Trophoblast cell (in vitro differentiated cells and primary cell): ENCODE measurements at regions not wholly inside any gene's neighbourhood (a gene's known extent, or its start where the extent isn't known, plus 50 kb on each side); places are given as distances from the start of the nearest gene placed in this dataset.

ENCODE experiments used
- DNase-seq, 2 donors: peaks; one replicate each; pipeline ENCODE4 v3.0.0-alpha.2; 2016
- H2AFZ ChIP-seq: 2 replicates; pipeline ENCODE4 v1.6.1; 2013; ENCODE audit warnings: low read length, moderate library complexity, mild to moderate bottlenecking; ENCODE audit not compliant: insufficient read depth, poor library complexity
- H2AK5ac ChIP-seq: 2 replicates; pipeline ENCODE4 v1.6.1; 2013; ENCODE audit warnings: mild to moderate bottlenecking, low read length
- H2BK120ac ChIP-seq: 2 replicates; pipeline ENCODE4 v1.6.1; 2013; ENCODE audit warnings: low read length, mild to moderate bottlenecking, moderate library complexity; ENCODE audit not compliant: insufficient read depth, poor library complexity
- H2BK12ac ChIP-seq: 2 replicates; pipeline ENCODE4 v1.6.1; 2013; ENCODE audit warnings: mild to moderate bottlenecking, low read length, moderate library complexity
- H2BK5ac ChIP-seq: 2 replicates; pipeline ENCODE4 v1.6.1; 2013; ENCODE audit warnings: low read length, low read depth, moderate library complexity, mild to moderate bottlenecking; ENCODE audit not compliant: poor library complexity
- H3K14ac ChIP-seq: 2 replicates; pipeline ENCODE4 v1.6.1; 2013; ENCODE audit warnings: mild to moderate bottlenecking, low read length
- H3K18ac ChIP-seq: 2 replicates; pipeline ENCODE4 v1.6.1; 2013; ENCODE audit warnings: mild to moderate bottlenecking, low read length
- H3K23ac ChIP-seq: 2 replicates; pipeline ENCODE4 v1.6.1; 2013; ENCODE audit warnings: low read length
- H3K27ac ChIP-seq: 2 replicates; pipeline ENCODE4 v1.5.1; 2013; ENCODE audit warnings: low read depth, mild to moderate bottlenecking, inconsistent platforms, low read length, moderate library complexity
- H3K27me3 ChIP-seq: 2 replicates; pipeline ENCODE4 v1.6.1; 2013; ENCODE audit warnings: inconsistent platforms, mild to moderate bottlenecking, low read length, moderate library complexity; ENCODE audit not compliant: insufficient read depth
- H3K36me3 ChIP-seq, 2 experiments: 1 replicate in 1 of 2; 2 replicates in 1 of 2; pipeline ENCODE4 v1.6.1; 2013; ENCODE audit warnings: low read length in 2 of 2, mild to moderate bottlenecking in 2 of 2, moderate library complexity in 1 of 2; ENCODE audit not compliant: insufficient read depth in 2 of 2, control insufficient read depth in 1 of 2
- H3K4ac ChIP-seq: 2 replicates; pipeline ENCODE4 v1.6.1; 2013; ENCODE audit warnings: low read depth, mild to moderate bottlenecking, low read length, moderate library complexity
- H3K4me1 ChIP-seq, 2 experiments: 1 replicate in 1 of 2; 2 replicates in 1 of 2; pipeline ENCODE4 v1.6.1; 2013; ENCODE audit warnings: low read length in 2 of 2, mild to moderate bottlenecking in 2 of 2, moderate library complexity in 1 of 2; ENCODE audit not compliant: insufficient read depth in 2 of 2, control insufficient read depth in 1 of 2
- H3K4me2 ChIP-seq: 2 replicates; pipeline ENCODE4 v1.6.1; 2013; ENCODE audit warnings: inconsistent platforms, mild to moderate bottlenecking, low read length, moderate library complexity
- H3K4me3 ChIP-seq: 2 replicates; pipeline ENCODE4 v1.5.1; 2013; ENCODE audit warnings: mild to moderate bottlenecking, low read depth, low read length, inconsistent platforms
- H3K79me1 ChIP-seq: one replicate; pipeline ENCODE4 v1.6.1; 2013; ENCODE audit warnings: low read length
- H3K79me2 ChIP-seq: 2 replicates; pipeline ENCODE4 v1.6.1; 2013; ENCODE audit warnings: low read length, mild to moderate bottlenecking; ENCODE audit not compliant: control insufficient read depth, insufficient read depth, poor library complexity
- H3K9ac ChIP-seq: 2 replicates; pipeline ENCODE4 v1.6.1; 2013; ENCODE audit warnings: mild to moderate bottlenecking, low read length
- H3K9me3 ChIP-seq: 2 replicates; pipeline ENCODE4 v1.6.1; 2013; ENCODE audit warnings: low read depth, mild to moderate bottlenecking, control low read depth, inconsistent platforms, low read length; ENCODE audit not compliant: insufficient read depth
- H4K12ac ChIP-seq: 2 replicates; pipeline ENCODE4 v1.6.1; 2013; ENCODE audit warnings: low read depth, mild to moderate bottlenecking, low read length, moderate library complexity
- H4K8ac ChIP-seq: 2 replicates; pipeline ENCODE4 v1.6.1; 2013; ENCODE audit warnings: low read depth, mild to moderate bottlenecking, low read length, moderate library complexity
- H4K91ac ChIP-seq: one replicate; pipeline ENCODE4 v1.6.1; 2013; ENCODE audit warnings: low read depth, mild to moderate bottlenecking, low read length, moderate library complexity
- WGBS: extraction: QIAGEN DNeasy Blood & Tissue Kit; methylation state at CpG from one replicate; pipeline ENCODE4 v1.1.7; 2013; ENCODE audit warnings: missing lambda C conversion rate; ENCODE audit not compliant: insufficient read length, insufficient coverage; ENCODE audit errors: extremely low coverage; 5-methylcytosine and 5-hydroxymethylcytosine counted together

GRCh38 chr17:22142091-22142490 lies 449.8 kb downstream of the KCNJ18 start:
- WGBS: no CpG with 5 or more reads among the region's 10 CpGs
- no peak overlapping the region for H4K8ac ChIP-seq
- no peaks in the 10 kb centered on the region for H3K9me3 ChIP-seq
- DNase-seq: no peak
- H2BK12ac ChIP-seq: no peak overlapping the region
- H3K9ac ChIP-seq: no peak overlapping the region
- no peak overlapping the region for H3K4me3 ChIP-seq
- no peaks in the 10 kb centered on the region for H3K79me1 ChIP-seq
- H3K23ac ChIP-seq: no peak overlapping the region
- no peaks in the 10 kb centered on the region for H3K79me2 ChIP-seq
- no peak overlapping the region for H2AFZ ChIP-seq
- H2BK120ac ChIP-seq: no peak overlapping the region
- no peak overlapping the region for H4K91ac ChIP-seq
- no peak overlapping the region for H3K27ac ChIP-seq
- no peaks in the 10 kb centered on the region for H3K27me3 ChIP-seq
- no peak overlapping the region for H3K4ac ChIP-seq
- H2AK5ac ChIP-seq: no peak overlapping the region
- no peak overlapping the region for H3K18ac ChIP-seq
- H3K4me1 ChIP-seq: no peaks in the 10 kb centered on the region
- no peak overlapping the region for H3K14ac ChIP-seq
- no peaks in the 10 kb centered on the region for H3K36me3 ChIP-seq
- no peak overlapping the region for H2BK5ac ChIP-seq
- no peak overlapping the region for H4K12ac ChIP-seq
- H3K4me2 ChIP-seq: no peak overlapping the region

GRCh38 chr17:22145605-22146178 lies 453.4 kb downstream of the KCNJ18 start:
- H3K23ac ChIP-seq: no peak overlapping the region
- no peak overlapping the region for H3K27ac ChIP-seq
- H3K27me3 ChIP-seq: no peaks in the 10 kb centered on the region
- H3K79me1 ChIP-seq: no peaks in the 10 kb centered on the region
- no peaks in the 10 kb centered on the region for H3K9me3 ChIP-seq
- H4K12ac ChIP-seq: no peak overlapping the region
- no peak overlapping the region for H3K4me2 ChIP-seq
- H4K91ac ChIP-seq: no peak overlapping the region
- no peak overlapping the region for H2AK5ac ChIP-seq
- H2BK5ac ChIP-seq: no peak overlapping the region
- H3K79me2 ChIP-seq: no peaks in the 10 kb centered on the region
- H3K4ac ChIP-seq: no peak overlapping the region
- no peaks in the 10 kb centered on the region for H3K36me3 ChIP-seq
- DNase-seq: no peak
- H3K9ac ChIP-seq: no peak overlapping the region
- no peak overlapping the region for H3K4me3 ChIP-seq
- no peak overlapping the region for H4K8ac ChIP-seq
- WGBS: no CpG with 5 or more reads among the region's 13 CpGs
- no peak overlapping the region for H2BK120ac ChIP-seq
- H2BK12ac ChIP-seq: no peak overlapping the region
- no peak overlapping the region for H2AFZ ChIP-seq
- no peak overlapping the region for H3K14ac ChIP-seq
- H3K4me1 ChIP-seq: no peaks in the 10 kb centered on the region
- H3K18ac ChIP-seq: no peak overlapping the region

GRCh38 chr17:22158364-22158763 lies 466.0 kb downstream of the KCNJ18 start:
- Histone ChIP-seq H3K23ac (no peak overlapping the region), H3K9ac (no peak overlapping the region), H3K27ac (no peak overlapping the region), H2BK120ac (no peak overlapping the region), H3K4ac (no peak overlapping the region), H3K36me3 (no peaks in the 10 kb centered on the region), H4K8ac (no peak overlapping the region), H2AK5ac (no peak overlapping the region), H2AFZ (no peak overlapping the region), H2BK12ac (no peak overlapping the region), H4K91ac (no peak overlapping the region), H3K79me2 (no peaks in the 10 kb centered on the region), H3K4me2 (no peak overlapping the region), H4K12ac (no peak overlapping the region), H3K27me3 (no peaks in the 10 kb centered on the region), H3K18ac (no peak overlapping the region), H3K4me3 (no peak overlapping the region), H2BK5ac (no peak overlapping the region), H3K14ac (no peak overlapping the region), H3K79me1 (no peaks in the 10 kb centered on the region), H3K9me3 (no peaks in the 10 kb centered on the region), H3K4me1 (no peaks in the 10 kb centered on the region)
- no peak for DNase-seq
- WGBS: no CpG with 5 or more reads among the region's 1 CpG

GRCh38 chr17:22161376-22161775 lies 469.1 kb downstream of the KCNJ18 start:
- Histone ChIP-seq H3K36me3 (no peaks in the 10 kb centered on the region), H2BK5ac (no peak overlapping the region), H3K9ac (no peak overlapping the region), H2BK12ac (no peak overlapping the region), H2AFZ (no peak overlapping the region), H3K27me3 (no peaks in the 10 kb centered on the region), H4K12ac (no peak overlapping the region), H3K18ac (no peak overlapping the region), H3K79me1 (no peaks in the 10 kb centered on the region), H3K4me1 (no peaks in the 10 kb centered on the region), H3K4me3 (no peak overlapping the region), H4K8ac (no peak overlapping the region), H3K23ac (no peak overlapping the region), H3K9me3 (no peaks in the 10 kb centered on the region), H2BK120ac (no peak overlapping the region), H3K4ac (no peak overlapping the region), H4K91ac (no peak overlapping the region), H3K27ac (no peak overlapping the region), H2AK5ac (no peak overlapping the region), H3K14ac (no peak overlapping the region), H3K79me2 (no peaks in the 10 kb centered on the region), H3K4me2 (no peak overlapping the region)
- WGBS: no CpG with 5 or more reads among the region's 7 CpGs
- no peak for DNase-seq
